ENCODE measurements at regions not wholly inside any gene's neighbourhood (a gene's known extent, or its start where the extent isn't known, plus 50 kb on each side); places are given as distances from the start of the nearest gene placed in this dataset.

DNA sequence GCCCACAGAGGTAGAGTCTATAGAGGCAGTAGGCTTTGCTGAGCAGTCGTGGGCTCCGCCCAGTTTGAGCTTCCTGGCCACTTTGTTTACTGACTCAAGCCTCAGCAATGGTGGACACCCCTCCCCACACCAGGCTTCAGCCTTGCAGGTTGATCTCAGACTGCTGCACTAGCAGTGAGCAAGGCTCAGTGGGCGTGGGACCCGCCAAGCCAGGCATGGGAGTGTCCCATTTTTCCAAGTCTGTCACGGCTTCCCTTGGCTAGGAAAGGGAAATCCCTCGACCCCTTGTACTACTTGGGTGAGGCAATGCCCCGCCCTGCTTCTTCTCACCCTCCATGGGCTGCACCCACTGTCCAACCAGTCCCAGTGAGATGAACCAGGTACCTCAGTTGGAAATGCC is 135.3 kb upstream of the NT5E start:
- intact Hi-C loops (cut with micrococcal nuclease) (no loop called here), in situ Hi-C loops (cut with MboI; ENCODE audit: low sequenced_read_pairs) (loop anchor here (25.0 kb wide), 1 partner anchor 1427 kb away; no protein-coding TSS in a partner anchor), dilution Hi-C loops (cut with HindIII; ENCODE audit: low sequenced_read_pairs, unreplicated experiment) (no loop called here)
- Histone ChIP-seq H4K91ac (ENCODE audit: insufficient read depth, low read depth, low read length) (no peak overlapping the region), H4K20me1 (ENCODE audit: insufficient read depth, low read length) (no peaks in the 10 kb centered on the region), H4K8ac (ENCODE audit: low read depth in 2 of 2, low read length in 2 of 2) (no peak overlapping the region), H3K27me3 (ENCODE audit: control insufficient read depth, insufficient read depth, low read length) (no peaks in the 10 kb centered on the region), H3K56ac (ENCODE audit: extremely low read depth, insufficient read depth, low read length) (no peak overlapping the region), H3K27ac (ENCODE audit: insufficient read depth, low read length) (no peak overlapping the region), H2BK20ac (ENCODE audit: low read depth, low read length) (no peak overlapping the region), H3K79me1 (ENCODE audit: low read depth in 1 of 2, low read length in 2 of 2) (no peaks in the 10 kb centered on the region), H2BK15ac (ENCODE audit: low read depth, low read length) (no peak overlapping the region), H2AFZ (replicated peaks; ENCODE audit: low read length, poor library complexity) (no peak overlapping the region), H3K14ac (replicated peaks; ENCODE audit: low read depth, low read length) (no peak overlapping the region), H2BK5ac (ENCODE audit: low read depth, low read length, poor library complexity, severe bottlenecking) (no peak overlapping the region), H3K23ac (ENCODE audit: low read depth, low read length) (no peak overlapping the region), H2AK9ac (replicated peaks; ENCODE audit: low read depth, low read length, poor library complexity) (no peak overlapping the region), H3K36me3 (ENCODE audit: control insufficient read depth, insufficient read depth, low read length) (no peaks in the 10 kb centered on the region), H3K9me1 (ENCODE audit: insufficient read depth, low read length) (no peaks in the 10 kb centered on the region), H2BK120ac (ENCODE audit: low read depth, low read length) (no peak overlapping the region), H3K4me2 (ENCODE audit: low read depth, low read length) (no peak overlapping the region), H2AK5ac (ENCODE audit: low read depth, low read length) (no peak overlapping the region), H4K5ac (ENCODE audit: low read depth, low read length) (no peak overlapping the region), H3K4me1 (ENCODE audit: control insufficient read depth, insufficient read depth, low read length) (no peaks in the 10 kb centered on the region), H3K9ac (ENCODE audit: low read depth, low read length) (no peak overlapping the region), H3K18ac (ENCODE audit: low read depth, low read length) (no peak overlapping the region), H3K4ac (ENCODE audit: low read depth, low read length) (no peak overlapping the region), H3K9me3 (ENCODE audit: control insufficient read depth, insufficient read depth, low read length) (0 out of 2 replicates have a peak, but pooled peaks cover 2% of the 10 kb centered on the region), H3K4me3 (ENCODE audit: insufficient read depth, low read depth, low read length) (no peak overlapping the region)
- ATAC-seq (ENCODE audit: low read depth) (no peak), DNase-seq (no peak)
- TF ChIP-seq, protein P1, sequence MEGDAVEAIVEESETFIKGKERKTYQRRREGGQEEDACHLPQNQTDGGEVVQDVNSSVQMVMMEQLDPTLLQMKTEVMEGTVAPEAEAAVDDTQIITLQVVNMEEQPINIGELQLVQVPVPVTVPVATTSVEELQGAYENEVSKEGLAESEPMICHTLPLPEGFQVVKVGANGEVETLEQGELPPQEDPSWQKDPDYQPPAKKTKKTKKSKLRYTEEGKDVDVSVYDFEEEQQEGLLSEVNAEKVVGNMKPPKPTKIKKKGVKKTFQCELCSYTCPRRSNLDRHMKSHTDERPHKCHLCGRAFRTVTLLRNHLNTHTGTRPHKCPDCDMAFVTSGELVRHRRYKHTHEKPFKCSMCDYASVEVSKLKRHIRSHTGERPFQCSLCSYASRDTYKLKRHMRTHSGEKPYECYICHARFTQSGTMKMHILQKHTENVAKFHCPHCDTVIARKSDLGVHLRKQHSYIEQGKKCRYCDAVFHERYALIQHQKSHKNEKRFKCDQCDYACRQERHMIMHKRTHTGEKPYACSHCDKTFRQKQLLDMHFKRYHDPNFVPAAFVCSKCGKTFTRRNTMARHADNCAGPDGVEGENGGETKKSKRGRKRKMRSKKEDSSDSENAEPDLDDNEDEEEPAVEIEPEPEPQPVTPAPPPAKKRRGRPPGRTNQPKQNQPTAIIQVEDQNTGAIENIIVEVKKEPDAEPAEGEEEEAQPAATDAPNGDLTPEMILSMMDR (conservative IDR thresholded peaks at IDR 0.05; ENCODE audit: low read depth, low read length): no peak
- TF ChIP-seq RCOR1 (IDR thresholded peaks at IDR 0.05; ENCODE audit: insufficient replicate concordance, low read length) (no peak), FOS (IDR thresholded peaks at IDR 0.05; ENCODE audit: low read depth, low read length) (no peak), MAFK (IDR thresholded peaks at IDR 0.05; ENCODE audit: low read depth, low read length) (no peak)
- no TSS peak for BruUV-seq (replicated peaks)
- CTCF ChIA-PET: no interaction called here
- POLR2A ChIA-PET (ENCODE audit: unreplicated experiment): no interaction called here
- WGBS, 2 experiments (ENCODE audit: extremely low coverage in 2 of 2, insufficient read length in 1 of 2): 74% methylated on average over 5 of the region's 7 CpGs; no CpG with 5 or more reads in 1 of the 2 experiments

Data from IMR-90 (cell line).